Choroid plexus epithelial cell (primary cell): ENCODE measurements at regions not wholly inside any gene's neighbourhood (a gene's known extent, or its start where the extent isn't known, plus 50 kb on each side); places are given as distances from the start of the nearest gene placed in this dataset.

Experiments used
- DNase-seq: peaks from one replicate; pipeline ENCODE4 v3.0.0-alpha.2; 2010; ENCODE audit warnings: low read depth
- H3K4me3 ChIP-seq: 2 replicates; pipeline ENCODE4 v1.5.1; 2011; ENCODE audit warnings: low read depth, mild to moderate bottlenecking, control low read depth, low read length, moderate library complexity
- CTCF ChIP-seq: conservative IDR thresholded peaks from 2 replicates; pipeline ENCODE4 v1.5.1; 2011; ENCODE audit warnings: low read depth, mild to moderate bottlenecking, control low read depth, inconsistent platforms, low read length, moderate library complexity

GRCh38 chr10:78813526-78813925 lies 255.2 kb upstream of the ZMIZ1 start:
- no peak for DNase-seq
- TF ChIP-seq CTCF, result no peak
- H3K4me3 ChIP-seq, result no peak overlapping the region

GRCh38 chr10:78813998-78814399 lies 254.8 kb upstream of the ZMIZ1 start:
- TF ChIP-seq CTCF, result no peak

GRCh38 chr10:78814407-78814806 lies 254.4 kb upstream of the ZMIZ1 start:
- DNase-seq, result no peak

More at GRCh38 chr10:78813998-78814399, 254.8 kb upstream of the ZMIZ1 start:
- no peak overlapping the region for H3K4me3 ChIP-seq
- DNase-seq, result no peak

GRCh38 chr10:78815702-78816334 lies 252.9 kb upstream of the ZMIZ1 start:
- no peak overlapping the region for H3K4me3 ChIP-seq
- TF ChIP-seq CTCF, result no peak
- no peak for DNase-seq

More at GRCh38 chr10:78814407-78814806, 254.4 kb upstream of the ZMIZ1 start:
- no peak for TF ChIP-seq CTCF
- no peak overlapping the region for H3K4me3 ChIP-seq

GRCh38 chr10:78817361-78817760 lies 251.4 kb upstream of the ZMIZ1 start:
- DNase-seq, result peak; percentile 8
- no peak for TF ChIP-seq CTCF
- no peak overlapping the region for H3K4me3 ChIP-seq

- TF ChIP-seq CTCF, result no peak
- DNase-seq, result no peak
- H3K4me3 ChIP-seq, result no peak overlapping the region
These were observed 251.0 kb upstream of the ZMIZ1 start for GRCh38 chr10:78817804-78818203.

- DNase-seq, result no peak
- TF ChIP-seq CTCF, result no peak
- H3K4me3 ChIP-seq, result no peak overlapping the region
These were observed 249.3 kb upstream of the ZMIZ1 start for GRCh38 chr10:78819361-78820006.
